CD4-positive, alpha-beta T cell (primary cell): ENCODE measurements at regions not wholly inside any gene's neighbourhood (a gene's known extent, or its start where the extent isn't known, plus 50 kb on each side); places are given as distances from the start of the nearest gene placed in this dataset.

ENCODE experiments used
- ATAC-seq: fragments of 200-7000 bp; cut with Tn5 transposase; one replicate; pipeline ENCODE4 v1.10.0; 2022; ENCODE audit warnings: mild to moderate bottlenecking; ENCODE audit not compliant: poor library complexity
- CTCF ChIA-PET: fragments of 350-600 bp; sonication (Branson Sonifier 250); formaldehyde crosslinking; loops from one replicate; lab custom pipeline; 2021; ENCODE audit warnings: antibody characterized with exemption, inconsistent platforms; lab: Charles Lee
- POLR2A ChIA-PET: fragments of 350-600 bp; sonication (Branson Sonifier 250); formaldehyde crosslinking; loops from one replicate; lab custom pipeline; 2021; ENCODE audit warnings: antibody characterized with exemption, inconsistent platforms; lab: Charles Lee
- DNase-seq, 14 experiments: peaks; one replicate each; pipeline ENCODE4 v3.0.0-alpha.2; 2013 to 2020; ENCODE audit warnings: mixed read lengths in 2 of 14
- H3K27ac ChIP-seq, 2 donors: one replicate each; pipeline versions ENCODE4 v1.5.1 to v1.7.0; 2013; ENCODE audit warnings: low read length in 2 of 2, low read depth in 1 of 2, mild to moderate bottlenecking in 1 of 2
- H3K27me3 ChIP-seq, 2 experiments: 1 replicate in 1 of 2; 2 replicates in 1 of 2; pipeline versions ENCODE4 v1.6.1 to v1.7.0; 2013; ENCODE audit warnings: low read length in 2 of 2, control low read depth in 1 of 2, mild to moderate bottlenecking in 1 of 2, moderate library complexity in 1 of 2; ENCODE audit not compliant: insufficient read depth in 2 of 2, control insufficient read depth in 1 of 2
- H3K36me3 ChIP-seq: one replicate; pipeline ENCODE4 v1.6.1; 2013; ENCODE audit warnings: low read length, control low read depth; ENCODE audit not compliant: insufficient read depth
- H3K4me1 ChIP-seq: one replicate; pipeline ENCODE4 v1.6.1; 2013; ENCODE audit warnings: low read length, control low read depth; ENCODE audit not compliant: insufficient read depth
- H3K4me3 ChIP-seq: one replicate; pipeline ENCODE4 v1.5.1; 2013; ENCODE audit warnings: mild to moderate bottlenecking, low read length, moderate library complexity
- H3K9me3 ChIP-seq, 2 experiments: 1 replicate in 1 of 2; 2 replicates in 1 of 2; pipeline versions ENCODE4 v1.6.1 to v1.7.0; 2013; ENCODE audit warnings: low read length in 2 of 2, mild to moderate bottlenecking in 2 of 2, control low read depth in 1 of 2, moderate library complexity in 1 of 2; ENCODE audit not compliant: control insufficient read depth in 1 of 2, insufficient read depth in 1 of 2
- H3K27ac Mint-ChIP-seq: one replicate; pipeline ENCODE4 v1.8.0; 2020; ENCODE audit warnings: mixed read lengths
- H3K27me3 Mint-ChIP-seq: one replicate; pipeline ENCODE4 v1.8.0; 2021; ENCODE audit warnings: mixed read lengths
- H3K36me3 Mint-ChIP-seq: one replicate; pipeline ENCODE4 v1.8.0; 2021; ENCODE audit warnings: low read depth, mixed read lengths
- H3K4me1 Mint-ChIP-seq: one replicate; pipeline ENCODE4 v1.8.0; 2021; ENCODE audit warnings: low read depth, mixed read lengths
- H3K4me3 Mint-ChIP-seq: one replicate; pipeline ENCODE4 v1.8.0; 2020; ENCODE audit warnings: mild to moderate bottlenecking, mixed read lengths
- H3K9me3 Mint-ChIP-seq: one replicate; pipeline ENCODE4 v1.8.0; 2020; ENCODE audit warnings: mixed read lengths
- CTCF ChIP-seq: fragments of 200-600 bp; IDR thresholded peaks from one replicate; pipeline ENCODE4 v1.8.0; 2022; ENCODE audit warnings: antibody characterized with exemption, mild to moderate bottlenecking
- intact Hi-C, 2 experiments: fragments of 100-400 bp; cut with DNase I in 1 of 2; cut with micrococcal nuclease in 1 of 2; formaldehyde crosslinking; loops; one replicate each; pipeline versions ENCODE4 v1.15.1 to v1.9.0; 2023 to 2025; cut with DNase I, micrococcal nuclease

- Mint-ChIP-seq H3K9me3 (no peaks in the 10 kb centered on the region), H3K27me3 (no peaks in the 10 kb centered on the region), H3K36me3 (no peaks in the 10 kb centered on the region), H3K27ac (no peak overlapping the region), H3K4me3 (no peak overlapping the region), H3K4me1 (no peaks in the 10 kb centered on the region)
- intact Hi-C loops = no loop called here
- H3K9me3 ChIP-seq = no peaks in the 10 kb centered on the region
- no peak overlapping the region for H3K27ac ChIP-seq
- ChIA-PET CTCF (no interaction called here), POLR2A (no interaction called here)
- H3K4me1 ChIP-seq = no peaks in the 10 kb centered on the region
- no peak for TF ChIP-seq CTCF
- DNase-seq = no peak
- H3K4me3 ChIP-seq = no peak overlapping the region
- no peaks in the 10 kb centered on the region for H3K36me3 ChIP-seq
- no peak for ATAC-seq
- no peaks in the 10 kb centered on the region for H3K27me3 ChIP-seq
Measured at GRCh38 chr3:72579581-72580245, 268.5 kb downstream of the SHQ1 start.

- Mint-ChIP-seq H3K36me3 (no peaks in the 10 kb centered on the region), H3K9me3 (no peaks in the 10 kb centered on the region), H3K4me3 (no peak overlapping the region), H3K4me1 (no peaks in the 10 kb centered on the region), H3K27me3 (no peaks in the 10 kb centered on the region), H3K27ac (no peak overlapping the region)
- POLR2A ChIA-PET = no interaction called here
- no peaks in the 10 kb centered on the region for H3K36me3 ChIP-seq
- no peak for TF ChIP-seq CTCF
- intact Hi-C loops = no loop called here
- CTCF ChIA-PET = no interaction called here
- no peaks in the 10 kb centered on the region for H3K9me3 ChIP-seq
- H3K4me3 ChIP-seq = no peak overlapping the region
- DNase-seq (no peak), ATAC-seq (no peak)
- no peak overlapping the region for H3K27ac ChIP-seq
- H3K4me1 ChIP-seq = no peaks in the 10 kb centered on the region
- no peaks in the 10 kb centered on the region for H3K27me3 ChIP-seq
Measured at GRCh38 chr3:72579191-72579580, 269.1 kb downstream of the SHQ1 start.

- H3K27ac Mint-ChIP-seq = no peak overlapping the region
- intact Hi-C loops = no loop called here
- no peak overlapping the region for H3K27ac ChIP-seq
- ChIA-PET CTCF (no interaction called here), POLR2A (no interaction called here)
- no peaks in the 10 kb centered on the region for H3K27me3 Mint-ChIP-seq
- DNase-seq = no peak
- no peak overlapping the region for H3K4me3 Mint-ChIP-seq
- no peaks in the 10 kb centered on the region for H3K36me3 ChIP-seq
- TF ChIP-seq CTCF = no peak
- no peak overlapping the region for H3K4me3 ChIP-seq
- H3K27me3 ChIP-seq = no peaks in the 10 kb centered on the region
- no peak for ATAC-seq
- H3K4me1 Mint-ChIP-seq = no peaks in the 10 kb centered on the region
- H3K9me3 ChIP-seq = no peaks in the 10 kb centered on the region
- no peaks in the 10 kb centered on the region for H3K4me1 ChIP-seq
- H3K36me3 Mint-ChIP-seq = no peaks in the 10 kb centered on the region
- H3K9me3 Mint-ChIP-seq = no peaks in the 10 kb centered on the region
Measured at GRCh38 chr3:72577190-72577589, 271.1 kb downstream of the SHQ1 start.
